ENCODE measurements at regions not wholly inside any gene's neighbourhood (a gene's known extent, or its start where the extent isn't known, plus 50 kb on each side); places are given as distances from the start of the nearest gene placed in this dataset.

GRCh38 chr9:1939926-1940368 is 75.2 kb upstream of the SMARCA2 start:
- peak in 2 of 3 donors; percentile 14 to 37 for DNase-seq

DNA sequence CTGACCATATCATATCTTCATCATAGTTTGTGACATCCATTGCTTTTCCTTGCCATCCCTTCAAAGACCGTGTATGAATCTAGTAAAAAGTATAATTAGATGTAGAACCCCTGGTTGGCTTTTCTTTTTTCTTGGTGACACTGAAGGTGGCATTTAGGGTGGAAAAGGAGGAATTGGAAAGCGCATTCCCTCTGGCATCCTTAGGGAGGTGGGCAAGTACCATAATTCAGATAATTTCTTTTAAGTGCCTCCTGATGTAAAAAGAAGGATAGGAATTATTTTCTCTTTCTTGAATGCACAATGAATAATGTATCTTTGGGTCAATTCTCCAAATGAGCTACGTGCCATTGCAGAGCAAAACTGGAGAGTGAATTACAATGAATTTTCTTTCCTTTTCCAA is 73.2 kb upstream of the SMARCA2 start:
- DNase-seq, result peak in 2 of 3 donors; percentile 7 to 17

DNA sequence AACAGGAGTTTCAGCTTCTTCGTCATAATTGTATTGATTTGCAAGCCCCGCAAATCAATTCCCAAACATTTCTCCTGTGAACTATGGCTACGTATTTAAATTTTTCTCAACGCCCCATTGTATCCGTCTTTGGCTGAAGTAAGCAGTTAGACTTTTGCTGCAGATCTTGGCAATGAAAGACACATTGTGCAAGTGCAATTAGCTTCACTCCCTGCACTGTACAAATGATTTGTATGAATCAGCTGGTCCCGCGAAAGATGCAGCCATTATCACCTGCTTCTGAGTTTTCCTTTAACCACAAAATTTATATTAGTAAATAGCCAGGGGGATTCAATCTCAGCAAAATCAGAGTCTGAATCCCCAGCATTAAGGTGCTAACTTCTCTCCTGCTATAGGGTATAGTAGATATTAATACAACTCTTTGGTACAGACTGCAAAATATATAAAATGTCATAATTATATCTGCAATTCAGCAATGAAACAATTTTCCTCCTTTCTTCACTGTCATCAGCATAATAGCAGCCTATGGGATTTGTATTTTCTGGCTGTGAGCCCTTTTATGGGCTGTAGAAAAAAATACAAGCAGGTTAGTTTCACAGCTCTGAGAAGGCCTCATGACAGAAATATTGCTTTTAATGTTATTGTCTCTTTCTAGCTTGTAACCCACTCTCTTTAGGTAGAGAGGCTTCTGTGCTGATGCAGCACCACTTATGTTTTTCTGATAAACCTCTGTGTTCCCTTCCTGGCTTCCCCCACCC is 68.4 kb upstream of the SMARCA2 start:
- DNase-seq, result no peak

DNA sequence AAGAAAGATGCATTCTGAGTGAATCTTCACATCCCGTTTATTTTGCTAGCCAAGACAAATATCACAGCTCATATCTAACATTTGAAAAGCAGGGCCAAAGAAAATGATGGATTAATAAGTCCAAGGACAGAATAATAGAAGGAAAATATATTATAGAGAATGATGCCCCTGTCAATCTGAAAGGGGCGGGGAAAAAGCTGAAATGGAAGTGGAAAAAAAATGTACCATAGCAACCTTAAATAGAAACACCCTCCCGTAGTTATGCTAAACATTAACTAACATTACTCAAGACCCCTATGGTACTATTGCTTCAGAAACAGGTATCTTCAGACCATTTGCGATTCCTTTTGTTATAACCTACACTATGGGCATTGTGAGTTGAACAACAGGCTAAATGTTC is 67.7 kb upstream of the SMARCA2 start:
- DNase-seq, result no peak

GRCh38 chr9:1948541-1948940 is 66.6 kb upstream of the SMARCA2 start:
- no peak for DNase-seq

GRCh38 chr9:1951446-1951845 is 63.7 kb upstream of the SMARCA2 start:
- no peak for DNase-seq

- DNase-seq, result no peak
Observed at GRCh38 chr9:1952001-1952400, 63.1 kb upstream of the SMARCA2 start.

DNA sequence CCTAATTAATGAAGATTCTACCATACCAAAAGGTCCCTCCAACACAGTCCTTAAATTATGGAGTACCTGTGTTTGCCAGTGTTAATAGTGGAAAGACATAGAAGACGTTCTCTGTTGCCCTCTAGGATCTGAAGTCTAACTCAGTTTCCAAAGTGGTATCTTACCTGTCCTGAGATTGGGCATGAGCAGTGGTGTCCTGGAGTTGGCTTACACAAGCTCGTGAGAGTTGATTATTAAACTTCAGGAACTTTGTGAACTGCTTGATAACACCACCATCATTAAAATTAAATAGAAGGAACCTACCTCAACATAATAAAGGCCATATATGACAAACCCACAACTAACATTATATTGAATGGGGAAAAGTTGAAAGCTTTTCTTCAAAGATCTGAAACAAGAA is 60.9 kb upstream of the SMARCA2 start:
- no peak for DNase-seq

GRCh38 chr9:1956958-1957357 is 58.2 kb upstream of the SMARCA2 start:
- no peak for DNase-seq

DNA sequence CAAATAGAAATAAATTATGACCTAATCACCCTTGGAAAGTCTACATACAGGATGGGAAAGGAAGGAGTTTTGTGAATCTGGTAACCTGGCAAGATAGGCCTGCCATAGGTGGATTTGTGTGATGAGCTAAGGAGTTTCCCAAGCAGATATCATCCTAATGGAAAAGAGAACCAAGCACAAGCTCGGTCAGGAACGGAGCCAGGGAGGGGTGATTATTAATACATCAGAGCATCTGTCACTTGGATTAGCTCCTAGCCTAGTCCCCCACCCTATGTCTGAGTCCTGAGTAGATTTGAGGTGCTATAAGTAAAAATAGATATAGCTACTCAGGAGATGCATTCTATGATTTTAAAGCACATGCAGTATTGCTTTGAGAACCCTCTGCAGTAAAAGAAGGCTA is 57.3 kb upstream of the SMARCA2 start:
- DNase-seq, result no peak

DNA sequence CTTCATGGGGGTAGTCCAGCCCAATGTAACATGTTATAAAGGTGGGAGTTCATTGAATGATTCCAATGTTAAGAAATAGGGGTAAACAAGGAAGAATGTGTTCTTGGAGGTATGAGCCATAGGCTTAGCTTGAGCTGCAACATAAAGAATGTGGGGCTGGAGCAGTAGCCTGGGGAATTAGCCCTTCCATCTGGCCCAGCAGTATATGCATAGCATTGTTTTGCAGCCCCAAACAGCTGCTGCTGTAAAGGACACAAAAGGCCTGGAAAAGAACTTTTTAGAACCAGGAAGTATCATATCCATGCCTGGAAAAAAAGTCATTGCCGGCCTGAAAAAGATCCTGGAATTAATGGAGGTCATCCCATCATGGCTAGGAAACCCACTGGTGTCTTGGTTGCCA is 55.8 kb upstream of the SMARCA2 start:
- DNase-seq, result no peak

DNA sequence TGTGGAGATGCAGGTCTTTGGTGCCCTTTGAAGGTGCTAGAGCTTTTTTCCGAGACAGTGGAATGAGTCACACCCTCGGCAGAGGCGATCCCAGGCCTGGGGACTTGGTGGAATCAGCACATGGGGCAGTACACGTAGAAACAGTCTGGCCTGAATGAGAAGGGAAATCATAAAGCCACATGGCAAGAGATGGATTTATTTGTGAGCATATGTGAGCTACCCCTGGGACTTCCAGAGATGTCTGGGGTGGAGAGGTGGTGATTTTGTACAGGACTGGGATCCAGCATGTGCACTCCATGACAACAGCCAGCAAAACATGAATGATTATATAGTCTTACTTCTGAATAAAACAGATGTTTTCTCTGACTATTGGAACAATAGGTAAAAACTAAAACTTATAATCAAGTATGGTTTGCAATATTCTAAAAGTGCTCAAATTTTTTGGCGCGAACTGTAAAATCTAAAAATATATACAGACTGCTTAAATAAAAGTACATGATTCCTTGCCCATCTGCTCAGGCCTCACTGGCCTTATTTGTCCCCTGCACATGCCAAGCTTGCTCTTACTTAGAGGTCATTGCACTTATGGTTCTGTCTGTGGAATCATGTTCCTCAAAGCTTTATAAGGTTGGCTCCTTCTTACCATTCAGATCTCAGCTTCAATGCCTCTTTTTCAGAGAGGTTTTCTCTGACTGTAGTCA is 54.7 kb upstream of the SMARCA2 start:
- DNase-seq, result no peak

DNA sequence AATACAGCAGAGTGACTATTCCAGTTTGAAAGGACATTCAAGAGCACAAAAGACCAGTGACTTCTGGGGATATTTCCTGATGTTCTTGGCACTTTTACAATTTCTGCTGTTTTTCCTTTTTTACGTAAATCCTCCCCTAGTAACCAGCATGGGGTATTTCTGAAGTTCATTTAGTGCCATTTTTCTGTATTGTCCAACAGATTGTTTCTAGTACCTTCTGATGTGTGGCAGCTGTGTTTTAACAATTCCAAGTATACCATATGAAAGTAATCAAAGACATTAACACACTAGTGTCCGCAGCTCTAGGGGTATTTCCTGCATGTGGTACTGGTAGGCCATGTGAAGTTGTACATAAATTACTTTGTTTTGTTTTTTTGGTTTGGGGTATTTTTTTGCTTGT is 53.0 kb upstream of the SMARCA2 start:
- DNase-seq, result no peak

GRCh38 chr9:1962588-1963106 is 52.5 kb upstream of the SMARCA2 start:
- no peak for DNase-seq

- no peak for DNase-seq
Observed at GRCh38 chr9:1964093-1964492, 51.1 kb upstream of the SMARCA2 start.

Data from suppressor macrophage treated with lipopolysaccharide for 1 hour (primary cell).